Dendritic cell treated with granulocyte-macrophage colony-stimulating factor and Interleukin-4, amounts not matched to agents 40 ng/mL and 50 ng/mL, for 4 days (primary cell): ENCODE measurements at regions not wholly inside any gene's neighbourhood (a gene's known extent, or its start where the extent isn't known, plus 50 kb on each side); places are given as distances from the start of the nearest gene placed in this dataset.

Source experiments
- H3K27ac Mint-ChIP-seq: one replicate; pipeline ENCODE4 v1.8.0; 2022; ENCODE audit warnings: mild to moderate bottlenecking, mixed read lengths
- H3K27me3 Mint-ChIP-seq: one replicate; pipeline ENCODE4 v1.8.0; 2022; ENCODE audit warnings: mild to moderate bottlenecking, mixed read lengths
- H3K36me3 Mint-ChIP-seq: one replicate; pipeline ENCODE4 v1.8.0; 2022; ENCODE audit warnings: low read depth, mixed read lengths
- H3K4me1 Mint-ChIP-seq: one replicate; pipeline ENCODE4 v1.8.0; 2022; ENCODE audit warnings: low read depth, mixed read lengths
- H3K4me3 Mint-ChIP-seq: one replicate; pipeline ENCODE4 v1.8.0; 2022; ENCODE audit warnings: mild to moderate bottlenecking, moderate library complexity, mixed read lengths
- H3K9me3 Mint-ChIP-seq: one replicate; pipeline ENCODE4 v1.8.0; 2022; ENCODE audit warnings: mixed read lengths
- intact Hi-C: fragments of 100-400 bp; cut with micrococcal nuclease; formaldehyde crosslinking; loops from one replicate; pipeline ENCODE4 v1.15.0; 2022

DNA sequence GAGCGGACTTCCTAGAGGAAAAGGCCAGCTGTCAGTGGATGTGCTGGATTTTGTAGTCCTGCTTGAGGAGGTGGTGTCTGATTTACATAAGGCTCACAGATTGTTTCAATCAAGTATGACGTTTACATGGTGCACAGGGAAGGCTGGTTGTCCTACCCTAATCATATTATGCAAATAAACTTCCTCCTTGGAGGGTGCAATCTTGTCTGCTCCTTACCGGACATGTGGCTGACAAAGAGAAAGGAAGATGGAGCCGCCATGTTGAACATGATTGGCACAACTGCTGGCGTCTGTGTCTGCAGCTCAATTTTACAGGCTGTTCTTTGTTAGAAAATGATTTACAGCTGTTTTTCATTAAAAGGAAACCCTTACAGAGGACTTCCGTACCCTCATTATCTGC is 1656.1 kb downstream of the KCNT2 start:
- H3K36me3 Mint-ChIP-seq = no peaks in the 10 kb centered on the region
- H3K27me3 Mint-ChIP-seq = no peaks in the 10 kb centered on the region
- H3K9me3 Mint-ChIP-seq = peaks cover 28% of the 10 kb centered on the region
- intact Hi-C loops = no loop called here
- H3K27ac Mint-ChIP-seq = no peak overlapping the region
- no peak overlapping the region for H3K4me3 Mint-ChIP-seq
- no peaks in the 10 kb centered on the region for H3K4me1 Mint-ChIP-seq

DNA sequence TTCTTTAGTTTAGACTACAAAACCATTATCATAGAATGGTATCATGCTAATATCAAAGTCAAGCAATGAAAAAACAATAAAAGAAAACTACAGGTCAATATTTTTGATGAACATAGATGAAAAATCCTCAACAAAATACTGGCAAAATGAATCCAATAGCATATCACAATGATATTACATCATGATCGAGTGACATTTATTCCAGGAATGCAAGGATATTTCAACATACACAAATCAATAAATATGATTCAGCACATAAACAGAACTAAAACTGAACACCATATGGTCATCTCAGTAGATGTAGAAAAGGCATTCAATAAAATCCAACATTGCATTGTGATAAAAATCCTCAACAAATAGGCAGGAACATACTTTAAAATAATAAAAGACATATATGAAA is 1657.7 kb downstream of the KCNT2 start:
- Mint-ChIP-seq H3K36me3 (no peaks in the 10 kb centered on the region), H3K4me1 (no peaks in the 10 kb centered on the region), H3K9me3 (peaks cover 28% of the 10 kb centered on the region), H3K4me3 (no peak overlapping the region), H3K27ac (no peak overlapping the region), H3K27me3 (no peaks in the 10 kb centered on the region)
- intact Hi-C loops = no loop called here

DNA sequence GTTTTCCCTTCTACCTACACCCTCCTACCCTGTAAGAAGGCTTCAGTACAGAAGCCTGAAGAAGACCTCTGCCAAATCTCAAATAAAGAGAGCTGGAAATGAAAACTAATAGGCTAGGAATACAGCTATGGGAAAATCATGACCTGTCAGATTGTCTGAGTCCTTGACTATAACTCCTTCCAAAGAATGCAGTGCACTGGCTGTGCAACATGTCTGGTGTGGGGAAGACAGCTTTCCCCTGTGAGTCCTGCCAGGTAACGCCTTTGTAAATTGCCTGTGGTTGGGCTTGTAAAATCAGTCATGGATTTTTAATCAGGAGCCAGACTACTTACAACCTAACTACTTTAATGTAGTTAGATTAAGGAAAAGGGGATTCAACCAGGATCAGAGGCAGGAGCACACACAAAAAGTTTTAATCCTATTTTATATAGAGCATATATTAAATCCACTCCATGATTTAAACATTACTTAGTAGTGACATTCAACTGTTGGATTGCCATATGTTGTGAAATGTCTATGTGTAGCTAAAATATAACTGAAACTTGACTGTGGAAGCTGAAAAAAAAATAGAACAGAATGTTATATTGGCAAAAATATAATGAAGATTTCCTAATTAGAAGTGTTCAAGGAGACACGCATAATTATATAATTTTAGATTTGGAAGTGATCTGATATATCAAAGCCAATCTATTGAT is 1667.8 kb downstream of the KCNT2 start:
- H3K4me3 Mint-ChIP-seq = no peak overlapping the region
- H3K36me3 Mint-ChIP-seq = no peaks in the 10 kb centered on the region
- no peaks in the 10 kb centered on the region for H3K27me3 Mint-ChIP-seq
- H3K9me3 Mint-ChIP-seq = peaks cover 23% of the 10 kb centered on the region
- H3K27ac Mint-ChIP-seq = no peak overlapping the region
- intact Hi-C loops = no loop called here
- H3K4me1 Mint-ChIP-seq = no peaks in the 10 kb centered on the region

DNA sequence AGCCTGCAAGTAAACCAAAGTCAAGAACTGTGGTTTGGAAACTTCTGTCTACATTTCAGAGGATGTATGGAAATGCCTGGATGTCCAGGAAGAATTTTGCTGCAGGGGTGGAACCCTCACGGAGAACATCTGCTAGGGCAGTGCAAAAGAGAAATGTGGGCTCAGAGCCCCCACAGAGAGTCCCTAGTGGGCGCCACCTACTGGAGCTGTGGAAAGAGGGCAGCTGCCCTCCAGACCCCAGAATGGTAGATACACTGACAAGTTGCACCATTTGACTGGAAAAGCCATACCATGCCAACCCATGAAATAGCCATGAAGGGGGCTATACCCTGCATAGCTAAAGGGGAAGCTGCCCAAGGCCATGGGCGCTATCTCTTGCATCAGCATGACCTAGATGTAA is 1672.4 kb downstream of the KCNT2 start:
- peaks cover 35% of the 10 kb centered on the region for H3K9me3 Mint-ChIP-seq
- no peak overlapping the region for H3K4me3 Mint-ChIP-seq
- H3K27me3 Mint-ChIP-seq = no peaks in the 10 kb centered on the region
- H3K4me1 Mint-ChIP-seq = no peaks in the 10 kb centered on the region
- H3K36me3 Mint-ChIP-seq = no peaks in the 10 kb centered on the region
- intact Hi-C loops = no loop called here
- no peak overlapping the region for H3K27ac Mint-ChIP-seq

DNA sequence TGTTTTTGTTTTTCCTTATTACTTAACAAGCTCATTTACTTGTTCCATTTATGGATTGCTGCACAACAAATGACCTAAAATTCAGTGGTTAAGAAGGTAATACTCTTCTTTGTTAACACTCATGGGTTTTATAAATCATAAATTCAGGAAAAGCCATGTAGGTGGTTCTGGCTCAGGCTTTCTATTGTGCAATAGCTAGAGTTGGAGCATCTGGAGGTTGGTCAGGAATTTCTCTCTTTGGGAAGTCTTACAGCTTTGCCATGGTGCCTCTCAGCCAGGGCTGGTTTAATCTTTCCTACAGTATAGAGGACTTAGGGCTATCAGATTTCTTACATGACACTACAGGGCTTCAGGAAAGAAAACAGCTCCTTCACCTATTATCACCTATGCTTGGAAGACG is 1677.1 kb downstream of the KCNT2 start:
- H3K4me1 Mint-ChIP-seq = no peaks in the 10 kb centered on the region
- no peaks in the 10 kb centered on the region for H3K27me3 Mint-ChIP-seq
- H3K4me3 Mint-ChIP-seq = no peak overlapping the region
- peaks cover 31% of the 10 kb centered on the region for H3K9me3 Mint-ChIP-seq
- H3K36me3 Mint-ChIP-seq = no peaks in the 10 kb centered on the region
- H3K27ac Mint-ChIP-seq = no peak overlapping the region
- intact Hi-C loops = no loop called here

DNA sequence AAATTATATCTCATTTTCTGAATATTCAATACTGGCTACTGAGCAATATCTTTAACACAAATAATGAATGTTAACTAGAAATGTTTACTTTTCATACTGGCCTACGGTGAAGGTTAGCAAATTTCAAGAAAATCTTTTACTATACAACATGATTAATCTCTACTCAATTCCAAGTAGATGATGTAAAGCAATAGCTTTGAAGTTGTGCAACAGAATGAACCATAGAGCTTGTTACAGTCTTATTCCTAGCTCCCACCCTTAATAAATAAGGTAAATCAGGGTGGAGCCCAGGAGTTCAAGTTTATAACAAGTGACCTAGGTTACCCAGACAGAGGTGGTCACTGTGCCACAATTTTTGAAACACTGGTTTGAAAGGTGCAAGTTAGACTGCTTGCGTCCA is 1678.1 kb downstream of the KCNT2 start:
- Mint-ChIP-seq H3K27ac (no peak overlapping the region), H3K4me1 (no peaks in the 10 kb centered on the region), H3K36me3 (no peaks in the 10 kb centered on the region), H3K4me3 (no peak overlapping the region), H3K27me3 (no peaks in the 10 kb centered on the region), H3K9me3 (peaks cover 29% of the 10 kb centered on the region)
- intact Hi-C loops = no loop called here

DNA sequence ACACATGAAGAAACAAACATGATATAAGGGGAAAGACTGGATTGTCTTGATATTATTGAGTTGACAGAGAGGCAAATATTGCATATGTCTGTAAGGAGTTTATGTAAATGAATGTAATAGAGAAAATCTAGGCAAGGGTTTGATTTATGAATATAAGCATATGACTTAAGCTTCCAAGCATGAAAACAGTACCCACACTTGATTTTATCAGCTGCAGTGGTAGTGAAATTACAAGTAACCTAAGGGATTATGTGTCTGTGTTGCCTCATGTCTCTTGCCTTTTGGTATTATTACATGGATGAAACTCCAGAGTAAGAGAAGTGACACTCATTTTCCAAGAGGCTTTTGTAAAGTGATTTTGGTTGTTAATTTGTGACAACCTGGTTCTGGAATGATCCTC is 1678.9 kb downstream of the KCNT2 start:
- Mint-ChIP-seq H3K9me3 (peaks cover 27% of the 10 kb centered on the region), H3K27ac (no peak overlapping the region), H3K4me3 (no peak overlapping the region), H3K36me3 (no peaks in the 10 kb centered on the region), H3K4me1 (no peaks in the 10 kb centered on the region), H3K27me3 (no peaks in the 10 kb centered on the region)
- intact Hi-C loops = no loop called here

DNA sequence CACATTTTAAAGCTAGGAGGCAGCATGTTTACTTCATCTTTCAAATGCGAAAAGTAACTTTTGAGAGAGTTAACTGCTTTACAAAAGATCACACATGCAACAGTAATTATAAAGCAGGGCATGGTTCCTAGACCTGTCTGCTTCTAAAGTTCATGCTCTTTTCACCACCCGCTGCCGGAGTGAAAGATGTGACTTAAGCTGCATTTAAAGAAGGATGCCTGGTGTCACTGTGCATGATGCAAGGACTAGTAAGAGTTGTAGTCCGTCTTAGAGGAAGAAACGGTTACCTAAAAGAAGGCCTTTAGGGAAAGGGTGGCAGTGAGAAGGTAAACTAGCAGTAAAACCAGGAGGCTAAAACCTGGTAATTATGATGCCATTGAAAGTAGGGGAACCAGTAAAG is 1689.1 kb downstream of the KCNT2 start:
- intact Hi-C loops = no loop called here
- H3K9me3 Mint-ChIP-seq = peaks cover 11% of the 10 kb centered on the region
- no peaks in the 10 kb centered on the region for H3K27me3 Mint-ChIP-seq
- no peak overlapping the region for H3K4me3 Mint-ChIP-seq
- no peaks in the 10 kb centered on the region for H3K36me3 Mint-ChIP-seq
- H3K27ac Mint-ChIP-seq = no peak overlapping the region
- no peaks in the 10 kb centered on the region for H3K4me1 Mint-ChIP-seq

DNA sequence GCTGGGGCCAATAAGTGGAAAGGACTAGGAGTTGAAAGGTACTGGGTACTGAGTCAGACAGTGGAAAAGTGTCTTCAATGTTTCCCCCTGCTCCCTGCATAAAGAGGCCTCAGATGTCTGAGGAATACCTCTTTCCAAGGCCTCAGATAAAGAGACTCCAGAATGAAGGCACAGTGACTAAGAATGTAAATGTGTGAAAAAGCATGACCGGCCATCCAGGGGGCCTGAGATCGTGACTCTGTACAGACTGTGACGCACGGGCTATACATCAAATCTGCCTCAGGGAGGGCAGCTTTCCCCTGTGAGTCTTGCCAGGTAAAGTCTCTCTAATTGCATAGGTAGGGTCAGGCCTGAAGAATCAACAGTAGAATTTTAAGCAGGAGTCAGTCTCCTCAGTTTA is 1690.5 kb downstream of the KCNT2 start:
- no peaks in the 10 kb centered on the region for H3K36me3 Mint-ChIP-seq
- intact Hi-C loops = no loop called here
- H3K4me3 Mint-ChIP-seq = no peak overlapping the region
- H3K27me3 Mint-ChIP-seq = no peaks in the 10 kb centered on the region
- H3K27ac Mint-ChIP-seq = no peak overlapping the region
- H3K4me1 Mint-ChIP-seq = no peaks in the 10 kb centered on the region
- peaks cover 11% of the 10 kb centered on the region for H3K9me3 Mint-ChIP-seq

DNA sequence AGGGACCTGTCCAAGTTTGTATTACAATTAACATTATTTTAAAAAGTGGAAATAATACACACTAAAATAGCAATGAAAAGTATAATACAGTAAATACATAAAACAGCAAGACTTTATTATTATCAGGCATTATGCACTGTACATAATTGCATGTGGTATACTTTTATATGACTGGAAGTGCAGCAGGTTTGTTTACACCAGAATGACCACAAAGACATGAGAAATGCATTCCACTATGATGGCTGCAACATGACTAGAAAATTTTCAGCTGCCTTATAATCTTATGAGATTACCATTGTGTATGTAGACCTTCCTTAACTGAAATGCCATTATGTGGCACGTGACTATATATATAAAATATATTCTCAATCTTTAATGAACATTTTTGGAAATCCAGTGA is 1699.6 kb downstream of the KCNT2 start:
- no peaks in the 10 kb centered on the region for H3K9me3 Mint-ChIP-seq
- no peak overlapping the region for H3K27ac Mint-ChIP-seq
- no peaks in the 10 kb centered on the region for H3K4me1 Mint-ChIP-seq
- no peak overlapping the region for H3K4me3 Mint-ChIP-seq
- intact Hi-C loops = no loop called here
- H3K36me3 Mint-ChIP-seq = no peaks in the 10 kb centered on the region
- no peaks in the 10 kb centered on the region for H3K27me3 Mint-ChIP-seq

DNA sequence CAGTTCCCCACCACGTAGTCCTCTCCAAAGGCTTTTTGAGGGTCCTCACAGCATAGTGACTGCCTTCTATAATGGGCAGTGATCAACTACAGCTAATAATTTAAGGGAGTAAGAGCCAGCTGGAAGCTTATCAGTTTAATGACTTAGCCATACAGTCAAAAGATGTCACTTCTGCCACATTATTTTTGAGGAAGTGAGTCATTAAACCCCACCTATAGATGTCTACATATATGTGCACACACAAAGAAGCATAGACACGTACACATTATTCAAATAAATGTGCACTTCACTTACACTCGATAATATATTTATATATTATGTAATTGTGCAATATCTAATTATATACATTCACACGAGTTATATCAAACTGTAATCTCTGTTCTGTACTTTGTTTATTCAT is 1704.7 kb downstream of the KCNT2 start:
- Mint-ChIP-seq H3K27ac (no peak overlapping the region), H3K4me3 (no peak overlapping the region), H3K27me3 (no peaks in the 10 kb centered on the region), H3K4me1 (no peaks in the 10 kb centered on the region), H3K36me3 (no peaks in the 10 kb centered on the region), H3K9me3 (peaks cover 10% of the 10 kb centered on the region)
- intact Hi-C loops = no loop called here

DNA sequence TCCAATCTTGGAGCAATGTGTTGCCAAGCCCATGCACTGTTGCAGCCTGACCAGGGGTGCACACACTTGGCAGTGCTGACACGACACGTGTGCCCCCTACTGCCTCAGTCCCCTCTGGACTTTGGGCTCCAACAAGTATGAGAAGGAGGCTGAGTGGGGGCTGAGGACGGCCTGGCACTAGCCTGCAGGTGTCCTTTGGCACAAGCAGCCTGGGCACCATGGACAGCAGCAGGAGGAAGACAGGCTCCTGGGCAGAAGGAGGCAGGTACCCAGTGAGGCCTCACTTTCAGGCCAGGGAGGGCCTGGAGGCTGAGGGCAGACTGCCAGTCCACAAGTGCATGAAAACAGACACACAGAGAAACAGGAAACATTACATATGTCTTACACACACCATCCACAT is 1702.9 kb upstream of the B3GALT2 start:
- intact Hi-C loops = no loop called here
- no peaks in the 10 kb centered on the region for H3K27me3 Mint-ChIP-seq
- H3K4me1 Mint-ChIP-seq = no peaks in the 10 kb centered on the region
- H3K9me3 Mint-ChIP-seq = peaks cover 21% of the 10 kb centered on the region
- no peaks in the 10 kb centered on the region for H3K36me3 Mint-ChIP-seq
- no peak overlapping the region for H3K27ac Mint-ChIP-seq
- H3K4me3 Mint-ChIP-seq = no peak overlapping the region

DNA sequence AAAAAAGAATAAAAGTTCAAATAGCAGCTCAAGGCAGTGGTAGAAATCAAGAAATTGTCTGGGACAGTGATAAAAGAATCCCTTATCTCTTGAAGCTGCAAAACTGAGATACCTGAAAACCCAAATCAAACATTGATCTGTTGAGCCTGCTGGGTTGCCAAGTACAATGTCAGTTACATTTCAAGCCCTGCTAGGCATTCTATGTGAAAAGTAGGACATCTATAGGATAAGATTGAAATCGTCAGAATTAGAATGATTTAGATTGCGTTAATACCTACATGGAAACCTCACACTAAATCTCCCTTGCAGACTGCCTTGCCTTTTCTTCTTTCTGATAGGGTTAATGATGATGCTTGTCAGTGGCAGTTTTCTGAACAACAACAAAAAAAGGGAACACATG is 1684.4 kb upstream of the B3GALT2 start:
- Mint-ChIP-seq H3K27ac (no peak overlapping the region), H3K4me1 (no peaks in the 10 kb centered on the region), H3K36me3 (no peaks in the 10 kb centered on the region), H3K9me3 (no peaks in the 10 kb centered on the region), H3K27me3 (no peaks in the 10 kb centered on the region), H3K4me3 (no peak overlapping the region)
- intact Hi-C loops = no loop called here

DNA sequence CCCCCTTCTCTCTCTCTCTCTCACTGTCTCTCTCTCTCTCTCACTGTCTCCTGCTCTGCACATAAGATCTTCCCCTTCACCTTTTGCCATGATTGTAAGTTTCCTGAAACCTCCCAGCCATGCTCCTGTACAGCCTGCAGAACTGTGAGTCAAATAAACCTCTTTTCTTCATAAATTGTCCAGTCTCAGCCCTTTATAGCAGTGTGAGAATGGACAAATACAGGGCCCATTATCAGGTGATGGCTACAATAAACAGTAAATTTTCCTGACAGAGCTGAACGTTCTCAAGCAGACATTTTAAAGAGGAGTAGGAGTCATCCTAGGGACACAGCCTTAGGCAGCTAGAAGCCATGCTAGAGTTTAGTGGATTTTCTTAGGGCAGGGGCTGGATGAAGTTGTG is 1679.7 kb upstream of the B3GALT2 start:
- Mint-ChIP-seq H3K9me3 (peaks cover 9% of the 10 kb centered on the region), H3K4me1 (no peaks in the 10 kb centered on the region), H3K36me3 (no peaks in the 10 kb centered on the region), H3K4me3 (no peak overlapping the region), H3K27ac (no peak overlapping the region), H3K27me3 (no peaks in the 10 kb centered on the region)
- intact Hi-C loops = no loop called here

DNA sequence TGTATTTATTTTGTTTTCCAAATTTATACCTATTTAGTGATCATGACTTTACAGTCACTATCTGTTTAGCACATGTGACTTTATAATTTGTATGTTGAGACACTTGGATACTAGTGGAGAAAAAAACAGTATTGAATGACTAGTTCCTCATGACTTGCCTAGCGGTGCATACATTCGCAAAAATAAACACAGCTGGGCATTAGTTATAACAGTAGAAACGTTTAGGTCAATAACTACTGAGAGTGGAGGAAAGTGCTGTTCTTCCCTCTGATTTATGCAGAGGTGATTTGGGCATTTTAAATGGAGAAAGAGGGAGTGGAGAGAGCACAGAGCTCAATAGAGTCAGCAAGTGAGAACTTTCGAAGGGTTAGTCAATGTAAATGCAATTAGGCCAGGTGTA is 1679.0 kb upstream of the B3GALT2 start:
- peaks cover 15% of the 10 kb centered on the region for H3K9me3 Mint-ChIP-seq
- intact Hi-C loops = no loop called here
- H3K4me3 Mint-ChIP-seq = no peak overlapping the region
- no peaks in the 10 kb centered on the region for H3K36me3 Mint-ChIP-seq
- H3K4me1 Mint-ChIP-seq = no peaks in the 10 kb centered on the region
- no peak overlapping the region for H3K27ac Mint-ChIP-seq
- no peaks in the 10 kb centered on the region for H3K27me3 Mint-ChIP-seq
